GM12864 (cell line): ENCODE measurements at regions not wholly inside any gene's neighbourhood (a gene's known extent, or its start where the extent isn't known, plus 50 kb on each side); places are given as distances from the start of the nearest gene placed in this dataset.

Source experiments
- DNase-seq: peaks from one replicate; pipeline ENCODE4 v3.0.0-alpha.2; 2011; ENCODE audit warnings: low read depth
- H3K4me3 ChIP-seq: 2 replicates; pipeline ENCODE4 v1.5.1; 2011; ENCODE audit warnings: mild to moderate bottlenecking, low read depth, low read length, control low read depth
- CTCF ChIP-seq: IDR thresholded peaks from 2 replicates; pipeline ENCODE4 v1.5.1; 2011; ENCODE audit warnings: low read depth, mild to moderate bottlenecking, moderate library complexity, low read length, control low read depth, inconsistent platforms; ENCODE audit errors: missing control alignments

- TF ChIP-seq CTCF: no peak
- DNase-seq: no peak
Observed at GRCh38 chr6:125423047-125423446, 121.3 kb upstream of the HDDC2 start.

GRCh38 chr6:125431971-125432370 lies 130.2 kb upstream of the HDDC2 start:
- TF ChIP-seq CTCF: no peak
- H3K4me3 ChIP-seq: no peak overlapping the region
- no peak for DNase-seq

More at GRCh38 chr6:125423047-125423446, 121.3 kb upstream of the HDDC2 start:
- H3K4me3 ChIP-seq: no peak overlapping the region

GRCh38 chr6:125432963-125433362 lies 131.2 kb upstream of the HDDC2 start:
- TF ChIP-seq CTCF: no peak
- DNase-seq: no peak
- H3K4me3 ChIP-seq: no peak overlapping the region

GRCh38 chr6:125434760-125435159 lies 133.0 kb upstream of the HDDC2 start:
- no peak for TF ChIP-seq CTCF
- no peak for DNase-seq
- no peak overlapping the region for H3K4me3 ChIP-seq

- TF ChIP-seq CTCF: no peak
- H3K4me3 ChIP-seq: no peak overlapping the region
- no peak for DNase-seq
Observed at GRCh38 chr6:125439512-125439911, 137.7 kb upstream of the HDDC2 start.

GRCh38 chr6:125444006-125444923 lies 142.5 kb upstream of the HDDC2 start:
- H3K4me3 ChIP-seq: no peak overlapping the region
- no peak for DNase-seq
- TF ChIP-seq CTCF: no peak

GRCh38 chr6:125445054-125445453 lies 143.3 kb upstream of the HDDC2 start:
- no peak for TF ChIP-seq CTCF
- no peak overlapping the region for H3K4me3 ChIP-seq
- DNase-seq: no peak
